ENCODE measurements at regions not wholly inside any gene's neighbourhood (a gene's known extent, or its start where the extent isn't known, plus 50 kb on each side); places are given as distances from the start of the nearest gene placed in this dataset.

- H3K9me3 Mint-ChIP-seq, result peaks cover 0 to 4% of the 10 kb centered on the region in 2 experiments; a peak in 4 of 5 replicates
- no peaks in the 10 kb centered on the region for H4K20me1 ChIP-seq (ENCODE audit: control insufficient read depth, insufficient read depth, insufficient read length)
- H3K4me2 ChIP-seq (ENCODE audit: insufficient read depth, insufficient read length, low read length), result no peak overlapping the region
- H4K5ac ChIP-seq (ENCODE audit: insufficient read length, low read depth, low read length), result no peak overlapping the region
- no peak overlapping the region for H2AK5ac ChIP-seq (ENCODE audit: insufficient read length, low read length)
- DNase-seq, result no peak
- H3K27me3 Mint-ChIP-seq (ENCODE audit: low read depth), result peaks cover 3% of the 10 kb centered on the region
- no peak overlapping the region for H4K8ac ChIP-seq (replicated peaks; ENCODE audit: insufficient read length, low read depth, low read length)
- H2BK120ac ChIP-seq (ENCODE audit: low read depth, low read length, poor library complexity, severe bottlenecking), result no peak overlapping the region
- H3K4me1 Mint-ChIP-seq, result peaks cover 3% of the 10 kb centered on the region in 2 experiments; a peak in 1 of 4 replicates
- no peak overlapping the region for H3K14ac ChIP-seq (ENCODE audit: insufficient read depth, low read length)
- H3K27ac ChIP-seq (ENCODE audit: insufficient read length, low read depth, low read length), result no peak overlapping the region
- no peak overlapping the region for H3K23ac ChIP-seq (ENCODE audit: insufficient read length, low read depth, low read length)
- H3K36me3 Mint-ChIP-seq (ENCODE audit: insufficient read depth in 1 of 3, low read depth in 3 of 3), result peaks cover 0 to 7% (median 0%) of the 10 kb centered on the region in 3 experiments; a peak in 3 of 7 replicates
- no peak overlapping the region for H2BK12ac ChIP-seq (ENCODE audit: insufficient read length, low read depth, low read length)
- TF ChIP-seq CTCF (conservative IDR thresholded peaks at IDR 0.05), result no peak
- H3K18ac ChIP-seq (ENCODE audit: insufficient read length, low read depth, low read length), result no peak overlapping the region
- no peaks in the 10 kb centered on the region for H3K9me3 ChIP-seq (ENCODE audit: control insufficient read depth, low read depth, low read length)
- H3K4me1 ChIP-seq (ENCODE audit: insufficient read depth, low read length), result no peaks in the 10 kb centered on the region
- no peak overlapping the region for H3K4ac ChIP-seq (ENCODE audit: low read depth, low read length)
- no peak overlapping the region for H2BK5ac ChIP-seq (ENCODE audit: insufficient read length, low read length)
- no peak overlapping the region for H2BK20ac ChIP-seq (ENCODE audit: low read depth, low read length, poor library complexity, severe bottlenecking)
- no peak overlapping the region for H2AFZ ChIP-seq (ENCODE audit: low read length)
- no peak overlapping the region for H3K27ac Mint-ChIP-seq
- no peaks in the 10 kb centered on the region for H3K79me1 ChIP-seq (ENCODE audit: insufficient read depth, low read depth, low read length, poor library complexity, severe bottlenecking)
- no peak overlapping the region for H3T11ph ChIP-seq (ENCODE audit: low read length)
- no peak overlapping the region for H2BK15ac ChIP-seq (ENCODE audit: low read depth, low read length)
- H4K91ac ChIP-seq (ENCODE audit: insufficient read length, low read depth, low read length), result no peak overlapping the region
- no peaks in the 10 kb centered on the region for H3K23me2 ChIP-seq (ENCODE audit: insufficient read length, low read depth, low read length, poor library complexity, severe bottlenecking)
- H3K56ac ChIP-seq (ENCODE audit: insufficient read length, low read depth, low read length), result no peak overlapping the region
- H3K9ac ChIP-seq (ENCODE audit: extremely low read depth, insufficient read length, low read length), result no peak overlapping the region
- no peaks in the 10 kb centered on the region for H3K79me2 ChIP-seq (ENCODE audit: insufficient read depth, low read length)
- no peaks in the 10 kb centered on the region for H3K27me3 ChIP-seq (ENCODE audit: insufficient read depth, low read length)
- H3K4me3 Mint-ChIP-seq, result no peak overlapping the region
Measured at GRCh38 chr9:108396611-108397010, 459.2 kb downstream of the ACTL7B start.
